Stimulated activated memory B cell treated with anti-CD40 and anti-IgM and Interleukin-4, amounts not matched to agents 10 μg/mL and 1 μg/mL and 100 μg/mL, for 72 hours (primary cell): ENCODE measurements at regions not wholly inside any gene's neighbourhood (a gene's known extent, or its start where the extent isn't known, plus 50 kb on each side); places are given as distances from the start of the nearest gene placed in this dataset.

Experiments
- ATAC-seq: fragments of 150-1000 bp; cut with Tn5 transposase; 2 replicates; pipeline ENCODE4 v1.10.0; 2021
- H3K27ac Mint-ChIP-seq: one replicate; pipeline ENCODE4 v1.8.0; 2022; ENCODE audit warnings: mild to moderate bottlenecking, mixed read lengths
- H3K27me3 Mint-ChIP-seq: one replicate; pipeline ENCODE4 v1.8.0; 2022; ENCODE audit warnings: mixed read lengths
- H3K36me3 Mint-ChIP-seq: one replicate; pipeline ENCODE4 v1.8.0; 2022; ENCODE audit warnings: mixed read lengths
- H3K4me1 Mint-ChIP-seq: one replicate; pipeline ENCODE4 v1.8.0; 2022; ENCODE audit warnings: mixed read lengths
- H3K4me3 Mint-ChIP-seq: one replicate; pipeline ENCODE4 v1.8.0; 2022; ENCODE audit warnings: mild to moderate bottlenecking, moderate library complexity, mixed read lengths
- H3K9me3 Mint-ChIP-seq: one replicate; pipeline ENCODE4 v1.8.0; 2022; ENCODE audit warnings: mixed read lengths

GRCh38 chr9:2979957-2980610 lies 136.2 kb upstream of the PUM3 start:
- Mint-ChIP-seq H3K27ac (no peak overlapping the region), H3K4me3 (no peak overlapping the region), H3K4me1 (no peaks in the 10 kb centered on the region), H3K9me3 (peaks cover 3% of the 10 kb centered on the region), H3K36me3 (no peaks in the 10 kb centered on the region), H3K27me3 (no peaks in the 10 kb centered on the region)
- ATAC-seq: no peak

DNA sequence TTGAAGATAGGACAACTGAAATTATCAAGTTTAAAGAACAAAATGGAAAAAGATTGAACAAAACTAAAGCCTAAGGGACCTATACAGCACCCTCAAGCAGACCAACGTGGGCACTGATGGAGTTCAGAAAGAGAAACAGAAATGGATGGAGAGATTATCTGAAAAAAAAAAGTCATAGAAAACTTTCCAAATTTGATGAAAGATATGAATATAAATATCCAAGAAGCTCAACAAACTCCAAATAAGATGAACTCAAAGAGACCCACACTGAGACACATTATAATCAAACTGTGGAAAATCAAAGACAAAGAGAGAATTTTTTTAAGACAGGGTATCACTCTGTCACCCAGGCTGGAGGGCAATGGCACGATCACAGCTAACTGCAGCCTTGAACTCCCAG lies 128.6 kb upstream of the PUM3 start:
- Mint-ChIP-seq H3K4me1 (no peaks in the 10 kb centered on the region), H3K27ac (no peak overlapping the region), H3K9me3 (peaks cover 9% of the 10 kb centered on the region), H3K4me3 (no peak overlapping the region), H3K27me3 (peaks cover 10% of the 10 kb centered on the region), H3K36me3 (no peaks in the 10 kb centered on the region)
- no peak for ATAC-seq

- no peaks in the 10 kb centered on the region for H3K4me1 Mint-ChIP-seq
- ATAC-seq: no peak
- H3K36me3 Mint-ChIP-seq: no peaks in the 10 kb centered on the region
- H3K27ac Mint-ChIP-seq: no peak overlapping the region
- peaks cover 9% of the 10 kb centered on the region for H3K9me3 Mint-ChIP-seq
- peaks cover 10% of the 10 kb centered on the region for H3K27me3 Mint-ChIP-seq
- H3K4me3 Mint-ChIP-seq: no peak overlapping the region
These were observed 127.0 kb upstream of the PUM3 start for GRCh38 chr9:2970864-2971263.

- H3K27me3 Mint-ChIP-seq: peaks cover 10% of the 10 kb centered on the region
- ATAC-seq: no peak
These were observed 123.9 kb upstream of the PUM3 start for GRCh38 chr9:2967766-2968165.

DNA sequence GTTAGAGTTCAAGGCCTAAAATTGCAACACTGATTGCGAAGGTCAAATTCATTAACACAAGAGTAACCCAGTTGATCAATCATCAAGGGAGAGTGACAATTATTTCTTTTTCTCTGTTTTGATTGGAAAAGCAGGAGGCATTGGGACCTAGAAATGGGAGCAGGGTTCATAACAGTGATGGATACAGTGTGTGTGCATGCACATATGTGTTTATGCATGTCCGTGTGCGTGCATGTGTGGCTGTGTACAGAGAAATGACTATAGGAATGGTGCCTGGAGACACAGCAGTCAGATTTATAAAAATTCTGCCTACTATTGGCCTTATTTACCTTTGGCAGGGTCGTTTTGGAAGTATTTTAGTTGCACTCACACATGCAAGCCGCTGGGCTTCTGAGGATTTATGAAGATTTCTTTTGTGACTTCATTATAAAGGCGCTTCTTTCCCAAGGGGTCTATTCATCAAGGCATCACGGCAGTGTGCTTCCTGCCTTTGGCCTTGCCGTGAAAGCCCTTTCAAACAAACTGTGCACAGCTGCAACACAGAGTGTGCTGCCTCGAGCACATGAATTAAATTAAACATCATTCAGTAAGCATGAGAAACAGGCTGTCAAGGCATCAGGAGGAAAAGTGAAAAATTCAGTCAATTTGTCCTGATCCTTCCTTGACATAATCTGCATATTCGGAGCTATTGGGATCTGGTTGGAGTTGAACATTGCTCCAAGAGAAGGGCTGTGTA lies 122.8 kb upstream of the PUM3 start:
- no peak overlapping the region for H3K4me3 Mint-ChIP-seq
- peaks cover 3% of the 10 kb centered on the region for H3K9me3 Mint-ChIP-seq
- no peaks in the 10 kb centered on the region for H3K4me1 Mint-ChIP-seq
- no peaks in the 10 kb centered on the region for H3K36me3 Mint-ChIP-seq
- H3K27ac Mint-ChIP-seq: no peak overlapping the region
- ATAC-seq: no peak
- H3K27me3 Mint-ChIP-seq: peaks cover 10% of the 10 kb centered on the region

More at GRCh38 chr9:2967766-2968165, 123.9 kb upstream of the PUM3 start:
- Mint-ChIP-seq H3K27ac (no peak overlapping the region), H3K4me3 (no peak overlapping the region), H3K4me1 (no peaks in the 10 kb centered on the region), H3K9me3 (peaks cover 9% of the 10 kb centered on the region), H3K36me3 (no peaks in the 10 kb centered on the region)

- ATAC-seq: no peak
- peaks cover 4% of the 10 kb centered on the region for H3K27me3 Mint-ChIP-seq
- no peak overlapping the region for H3K27ac Mint-ChIP-seq
- no peaks in the 10 kb centered on the region for H3K4me1 Mint-ChIP-seq
- H3K36me3 Mint-ChIP-seq: no peaks in the 10 kb centered on the region
- H3K4me3 Mint-ChIP-seq: no peak overlapping the region
- H3K9me3 Mint-ChIP-seq: no peaks in the 10 kb centered on the region
These were observed 120.6 kb upstream of the PUM3 start for GRCh38 chr9:2964470-2964869.

- no peak for ATAC-seq
- no peaks in the 10 kb centered on the region for H3K4me1 Mint-ChIP-seq
- H3K27ac Mint-ChIP-seq: no peak overlapping the region
- H3K27me3 Mint-ChIP-seq: no peaks in the 10 kb centered on the region
- no peaks in the 10 kb centered on the region for H3K36me3 Mint-ChIP-seq
- no peaks in the 10 kb centered on the region for H3K9me3 Mint-ChIP-seq
- no peak overlapping the region for H3K4me3 Mint-ChIP-seq
These were observed 119.4 kb upstream of the PUM3 start for GRCh38 chr9:2963307-2963706.

GRCh38 chr9:2962471-2963172 lies 118.7 kb upstream of the PUM3 start:
- H3K4me3 Mint-ChIP-seq: no peak overlapping the region
- H3K4me1 Mint-ChIP-seq: no peaks in the 10 kb centered on the region
- no peaks in the 10 kb centered on the region for H3K9me3 Mint-ChIP-seq
- no peak for ATAC-seq
- no peaks in the 10 kb centered on the region for H3K27me3 Mint-ChIP-seq
- no peak overlapping the region for H3K27ac Mint-ChIP-seq
- no peaks in the 10 kb centered on the region for H3K36me3 Mint-ChIP-seq

GRCh38 chr9:2958219-2958618 lies 114.3 kb upstream of the PUM3 start:
- Mint-ChIP-seq H3K27me3 (peaks cover 9% of the 10 kb centered on the region), H3K4me3 (no peak overlapping the region), H3K27ac (no peak overlapping the region), H3K4me1 (no peaks in the 10 kb centered on the region), H3K9me3 (no peaks in the 10 kb centered on the region), H3K36me3 (no peaks in the 10 kb centered on the region)
- ATAC-seq: no peak

GRCh38 chr9:2957656-2958200 lies 113.8 kb upstream of the PUM3 start:
- Mint-ChIP-seq H3K36me3 (no peaks in the 10 kb centered on the region), H3K4me1 (no peaks in the 10 kb centered on the region), H3K4me3 (no peak overlapping the region), H3K9me3 (no peaks in the 10 kb centered on the region), H3K27ac (no peak overlapping the region), H3K27me3 (peaks cover 9% of the 10 kb centered on the region)
- no peak for ATAC-seq

- Mint-ChIP-seq H3K9me3 (no peaks in the 10 kb centered on the region), H3K36me3 (no peaks in the 10 kb centered on the region), H3K27ac (no peak overlapping the region)
These were observed 111.7 kb upstream of the PUM3 start for GRCh38 chr9:2955575-2955974.

DNA sequence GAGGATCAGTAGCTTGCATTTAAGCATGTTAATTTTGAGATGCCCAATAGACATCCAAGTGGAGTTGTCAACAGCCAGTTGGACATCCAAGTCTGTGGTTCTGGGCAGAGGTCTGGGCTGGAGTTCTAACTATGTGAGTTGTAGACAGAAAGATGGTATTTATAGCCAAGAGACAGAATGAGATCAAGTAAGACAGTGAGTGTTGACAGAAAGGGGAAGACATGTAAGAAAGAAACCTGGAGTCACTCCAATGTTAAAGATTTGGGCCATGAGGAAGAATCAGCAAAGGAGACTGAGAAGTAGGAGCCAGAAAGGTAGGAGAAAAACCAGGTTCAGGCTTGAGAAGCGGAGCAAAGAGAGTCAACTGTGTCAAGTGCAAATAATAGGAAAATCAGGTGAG lies 95.5 kb upstream of the PUM3 start:
- no peak overlapping the region for H3K27ac Mint-ChIP-seq

More at GRCh38 chr9:2955575-2955974, 111.7 kb upstream of the PUM3 start:
- no peak overlapping the region for H3K4me3 Mint-ChIP-seq
- H3K4me1 Mint-ChIP-seq: no peaks in the 10 kb centered on the region
- no peak for ATAC-seq
- H3K27me3 Mint-ChIP-seq: peaks cover 9% of the 10 kb centered on the region

GRCh38 chr9:2936221-2936620 lies 92.3 kb upstream of the PUM3 start:
- H3K4me3 Mint-ChIP-seq: no peak overlapping the region
- H3K36me3 Mint-ChIP-seq: no peaks in the 10 kb centered on the region

More for the DNA sequence above, 95.5 kb upstream of the PUM3 start:
- Mint-ChIP-seq H3K9me3 (no peaks in the 10 kb centered on the region), H3K36me3 (no peaks in the 10 kb centered on the region), H3K4me3 (no peak overlapping the region), H3K27me3 (no peaks in the 10 kb centered on the region), H3K4me1 (no peaks in the 10 kb centered on the region)
- no peak for ATAC-seq

GRCh38 chr9:2934883-2935282 lies 91.0 kb upstream of the PUM3 start:
- no peak for ATAC-seq
- no peaks in the 10 kb centered on the region for H3K9me3 Mint-ChIP-seq
- H3K27me3 Mint-ChIP-seq: no peaks in the 10 kb centered on the region
- H3K4me1 Mint-ChIP-seq: no peaks in the 10 kb centered on the region
- no peak overlapping the region for H3K4me3 Mint-ChIP-seq
- no peak overlapping the region for H3K27ac Mint-ChIP-seq
- H3K36me3 Mint-ChIP-seq: no peaks in the 10 kb centered on the region

More at GRCh38 chr9:2936221-2936620, 92.3 kb upstream of the PUM3 start:
- Mint-ChIP-seq H3K9me3 (no peaks in the 10 kb centered on the region), H3K27me3 (no peaks in the 10 kb centered on the region), H3K4me1 (no peaks in the 10 kb centered on the region), H3K27ac (no peak overlapping the region)
- ATAC-seq: no peak

- H3K27ac Mint-ChIP-seq: no peak overlapping the region
- H3K4me1 Mint-ChIP-seq: no peaks in the 10 kb centered on the region
- H3K27me3 Mint-ChIP-seq: no peaks in the 10 kb centered on the region
- H3K4me3 Mint-ChIP-seq: no peak overlapping the region
- no peaks in the 10 kb centered on the region for H3K9me3 Mint-ChIP-seq
- no peak for ATAC-seq
- H3K36me3 Mint-ChIP-seq: no peaks in the 10 kb centered on the region
These were observed 90.4 kb upstream of the PUM3 start for GRCh38 chr9:2934241-2934650.
